HG03521 (cell line): ENCODE measurements at regions not wholly inside any gene's neighbourhood (a gene's known extent, or its start where the extent isn't known, plus 50 kb on each side); places are given as distances from the start of the nearest gene placed in this dataset.
"Not testable (repeated sequence)": the region's sequence is repeated elsewhere in the genome, so short reads cannot be mapped to it uniquely, and the experiment has no call there.

Source experiments
- ATAC-seq: cut with Tn5 transposase; IDR thresholded peaks from one replicate; pipeline ENCODE4 v1.9.1; 2021; ENCODE audit warnings: mild to moderate bottlenecking, moderate library complexity; ENCODE audit not compliant: unreplicated experiment

DNA sequence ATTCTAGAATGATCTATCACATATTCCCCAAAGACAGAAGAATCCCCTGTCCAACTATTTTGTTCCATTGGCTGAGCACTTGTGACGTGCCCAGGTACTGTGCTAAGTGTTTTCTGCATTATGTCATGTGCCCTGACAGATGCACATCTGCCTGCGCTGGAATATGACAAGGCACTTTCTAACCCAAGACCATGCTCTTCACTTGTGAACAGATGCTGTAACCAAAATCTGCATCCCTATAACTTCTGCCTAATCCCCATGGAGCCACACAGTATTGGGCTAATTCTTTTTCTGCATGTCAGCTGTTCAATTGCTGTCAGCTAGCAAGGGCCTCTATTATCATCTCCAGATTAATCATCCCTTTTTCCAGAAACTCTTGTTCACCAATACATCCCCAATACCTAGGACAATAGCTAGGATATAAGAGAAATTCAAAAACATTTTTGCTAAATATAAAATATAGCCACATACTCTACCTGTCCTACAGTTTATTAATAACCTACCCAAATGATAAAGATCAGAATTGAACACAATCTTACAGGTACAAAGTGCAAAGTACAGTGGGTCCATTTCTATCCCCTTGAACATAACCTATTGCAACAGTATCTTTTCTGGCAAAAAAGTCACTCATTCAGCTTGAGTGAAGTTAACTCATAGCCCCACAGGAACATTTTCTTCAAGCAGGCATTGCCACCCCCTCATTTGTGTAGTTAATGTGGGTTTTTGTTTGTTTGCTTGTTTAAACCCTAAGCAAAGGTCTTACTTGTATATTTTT lies 109.4 kb upstream of the LRRN1 start:
- ATAC-seq = no peak

- ATAC-seq = no peak
Observed at GRCh38 chr3:3686907-3687648, 112.2 kb upstream of the LRRN1 start.

DNA sequence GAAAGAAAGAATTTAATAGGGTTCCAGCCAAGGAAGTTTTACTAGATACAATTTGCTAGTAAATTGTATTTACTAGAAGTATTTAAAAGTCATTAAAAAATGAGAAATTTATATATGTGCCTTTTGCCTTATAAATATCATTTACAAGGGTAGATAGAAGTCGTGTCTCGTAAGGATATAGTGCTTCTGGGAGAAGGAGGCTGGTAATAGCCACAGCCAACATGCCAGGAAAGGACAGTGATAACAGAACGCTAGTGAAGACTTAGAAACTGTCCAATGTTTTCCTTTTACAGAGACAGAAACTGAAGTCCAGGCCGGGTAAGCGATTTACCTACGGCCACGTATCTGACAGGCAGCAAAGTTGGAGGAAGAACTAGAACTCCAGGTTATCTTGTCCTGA lies 113.5 kb upstream of the LRRN1 start:
- no peak for ATAC-seq

- ATAC-seq = no peak
Observed at GRCh38 chr3:3683261-3683660, 116.0 kb upstream of the LRRN1 start.

- no peak for ATAC-seq
Observed at GRCh38 chr3:3675801-3676200, 123.4 kb upstream of the LRRN1 start.

GRCh38 chr3:3675186-3675585 lies 124.0 kb upstream of the LRRN1 start:
- ATAC-seq = no peak

DNA sequence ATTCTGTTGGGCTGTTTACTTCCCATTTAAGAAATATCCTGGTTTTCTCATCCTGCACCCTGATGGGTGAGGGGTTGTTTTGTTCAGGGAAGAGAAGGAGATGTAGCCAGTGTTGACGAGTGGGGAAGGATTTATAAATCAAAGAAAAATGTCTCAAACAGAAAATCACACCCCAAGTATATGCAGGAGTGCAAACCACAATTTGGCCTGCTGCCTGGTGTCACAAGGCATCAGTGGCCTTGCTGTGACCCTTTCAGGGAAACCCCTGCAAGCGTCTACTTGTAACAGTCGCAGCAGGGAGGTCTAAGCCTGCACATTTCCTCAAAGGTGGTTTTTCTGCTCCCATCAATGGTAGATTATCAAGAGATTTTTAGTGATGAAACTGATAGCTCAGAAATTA lies 132.6 kb upstream of the LRRN1 start:
- peak; percentile 93 for ATAC-seq

DNA sequence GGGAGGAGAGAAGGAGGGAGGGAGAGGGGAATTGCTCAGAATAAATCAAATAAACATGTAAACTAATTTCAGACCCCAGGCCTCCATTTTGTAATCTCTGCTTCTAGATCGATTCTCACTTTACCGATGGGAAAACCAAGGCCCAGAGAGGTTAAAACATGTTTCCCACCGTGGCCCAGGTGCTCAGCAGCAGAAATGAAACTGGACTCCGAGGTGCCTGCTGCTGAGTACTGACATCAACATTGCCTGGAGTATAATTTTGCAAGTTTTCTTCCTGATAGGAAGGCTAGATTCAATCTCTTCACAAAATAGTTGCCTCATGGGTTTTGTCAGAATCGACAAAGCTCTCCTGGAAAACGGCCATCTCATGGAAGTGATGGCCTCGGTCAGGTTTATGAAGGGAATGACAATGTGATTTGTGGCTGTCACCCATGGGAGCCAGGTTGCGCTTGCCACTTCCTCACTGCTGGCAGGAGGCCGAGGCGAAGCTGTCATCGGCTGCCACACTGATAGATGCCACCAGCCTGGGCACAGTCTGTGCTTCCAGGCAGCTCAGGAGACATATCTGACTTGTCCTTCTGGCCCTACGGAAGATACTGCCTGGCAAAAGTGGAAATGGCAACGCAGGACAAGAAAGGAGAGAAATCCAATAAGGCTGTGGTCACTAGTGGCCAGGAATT lies 133.1 kb upstream of the LRRN1 start:
- peak; percentile 22 for ATAC-seq

DNA sequence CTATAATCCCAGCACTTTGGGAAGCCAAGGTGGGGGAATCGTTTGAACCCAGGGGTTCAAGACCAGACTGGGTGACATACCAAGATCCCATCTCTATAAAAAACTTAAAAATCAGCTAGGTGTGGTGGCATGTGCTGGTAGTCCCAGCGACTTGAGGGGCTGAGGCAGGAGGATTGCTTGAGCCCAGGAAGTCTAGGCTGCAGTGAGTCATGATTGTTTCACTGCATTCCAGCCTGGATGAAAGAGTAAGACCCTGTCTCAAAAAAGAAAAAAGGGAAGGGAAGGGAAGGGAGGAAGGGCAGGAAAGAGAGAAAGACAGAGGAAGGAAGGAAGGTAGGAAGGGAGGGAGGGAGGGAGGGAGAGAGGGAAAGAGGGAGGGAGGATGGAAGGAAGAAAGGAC lies 133.7 kb upstream of the LRRN1 start:
- no peak for ATAC-seq

- ATAC-seq = no peak
Observed at GRCh38 chr3:3664935-3665334, 134.3 kb upstream of the LRRN1 start.

GRCh38 chr3:3662610-3663009 lies 136.6 kb upstream of the LRRN1 start:
- ATAC-seq = no peak

DNA sequence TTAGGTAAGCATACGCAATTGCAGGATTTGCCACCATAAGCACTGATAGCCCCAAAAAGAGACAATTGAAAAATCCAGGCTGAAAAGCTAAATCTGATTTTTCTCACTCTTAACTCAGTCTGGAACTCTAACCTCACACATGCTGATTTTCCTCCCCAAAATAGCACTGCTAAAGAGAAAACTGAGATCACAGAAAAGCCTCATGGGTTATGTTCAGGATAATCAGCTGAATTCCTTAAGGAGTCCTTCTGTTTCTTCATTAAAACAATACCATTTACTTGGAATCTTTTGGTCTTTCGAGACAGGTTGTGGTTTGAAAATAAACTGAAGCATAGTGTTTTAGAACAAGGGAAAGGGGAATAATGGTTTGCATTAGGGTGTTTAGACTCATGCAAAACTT lies 144.3 kb upstream of the LRRN1 start:
- no peak for ATAC-seq

DNA sequence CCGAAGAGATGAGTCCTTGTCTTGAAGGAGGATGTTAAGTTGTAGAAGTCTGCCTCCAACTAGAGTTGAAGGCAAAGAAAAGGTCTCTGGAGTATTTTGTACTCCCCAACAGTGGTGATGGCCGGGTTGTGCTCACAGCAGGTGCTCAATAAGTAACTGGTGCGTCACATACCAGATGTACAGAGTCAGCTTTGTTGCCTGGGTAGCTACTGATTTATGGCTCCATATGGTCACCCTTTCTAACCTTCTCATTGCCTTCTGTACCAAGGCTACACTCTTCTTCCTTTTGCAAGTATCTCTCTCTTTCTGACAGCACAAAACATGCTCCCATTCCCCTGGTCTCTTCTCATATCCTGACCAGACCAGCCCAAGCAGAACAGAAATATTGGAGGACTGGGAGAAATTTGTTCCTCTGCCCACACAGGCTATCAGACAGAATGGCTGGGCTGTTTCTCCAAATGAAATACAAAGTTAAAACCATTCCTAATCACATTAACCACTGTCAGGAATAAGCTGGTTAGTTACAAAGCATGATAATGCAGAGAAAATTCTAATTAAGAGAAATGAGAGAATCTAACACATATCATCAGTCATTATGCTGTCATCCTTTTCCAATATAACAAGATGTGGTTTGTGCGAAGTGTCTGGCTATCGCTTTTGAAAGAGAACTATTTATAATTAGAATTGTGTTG lies 150.1 kb upstream of the LRRN1 start:
- ATAC-seq = no peak

- no peak for ATAC-seq
Observed at GRCh38 chr3:3646934-3647333, 152.3 kb upstream of the LRRN1 start.

GRCh38 chr3:3646103-3646844 lies 153.0 kb upstream of the LRRN1 start:
- ATAC-seq = not testable (repeated sequence)

GRCh38 chr3:3641877-3642455 lies 157.3 kb upstream of the LRRN1 start:
- ATAC-seq = no peak

GRCh38 chr3:3639078-3639477 lies 160.2 kb upstream of the LRRN1 start:
- ATAC-seq = no peak

DNA sequence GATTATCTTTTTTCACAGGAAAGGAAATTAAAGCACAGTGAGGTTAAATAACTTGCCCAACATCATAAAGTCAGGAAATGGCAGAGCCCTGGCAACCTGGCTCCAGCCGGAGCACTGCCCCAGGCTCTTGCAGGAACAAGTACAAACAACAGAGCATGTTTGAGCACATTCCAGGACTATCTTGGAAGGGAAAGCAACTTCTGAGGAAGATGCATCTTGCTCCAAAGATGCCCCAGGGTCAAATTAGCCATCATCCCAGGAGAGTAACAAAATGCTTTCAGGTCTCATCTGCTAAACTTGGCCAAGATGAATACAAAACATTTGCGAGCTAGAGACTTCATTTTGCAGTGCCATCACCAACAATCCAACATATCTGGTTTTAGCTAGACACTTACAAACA lies 162.4 kb upstream of the LRRN1 start:
- no peak for ATAC-seq

- no peak for ATAC-seq
Observed at GRCh38 chr3:3635109-3635508, 164.1 kb upstream of the LRRN1 start.

- no peak for ATAC-seq
Observed at GRCh38 chr3:3634326-3634725, 164.9 kb upstream of the LRRN1 start.
